Neuron (in vitro differentiated cells): ENCODE measurements at regions not wholly inside any gene's neighbourhood (a gene's known extent, or its start where the extent isn't known, plus 50 kb on each side); places are given as distances from the start of the nearest gene placed in this dataset.

ENCODE experiments used
- H2AFZ ChIP-seq: one replicate; pipeline ENCODE4 v1.6.1; 2013; ENCODE audit warnings: low read depth, mild to moderate bottlenecking, inconsistent platforms, low read length, moderate library complexity
- H3K27me3 ChIP-seq: one replicate; pipeline ENCODE4 v1.6.1; 2013; ENCODE audit warnings: low read length; ENCODE audit not compliant: insufficient read depth
- H3K36me3 ChIP-seq: one replicate; pipeline ENCODE4 v1.6.1; 2013; ENCODE audit warnings: low read length; ENCODE audit not compliant: insufficient read depth
- H3K4me1 ChIP-seq: one replicate; pipeline ENCODE4 v1.6.1; 2013; ENCODE audit warnings: low read length; ENCODE audit not compliant: insufficient read depth
- H3K4me3 ChIP-seq: 2 replicates; pipeline ENCODE4 v1.5.1; 2013; ENCODE audit warnings: mild to moderate bottlenecking, low read length, moderate library complexity
- H3K9me3 ChIP-seq: one replicate; pipeline ENCODE4 v1.6.1; 2013; ENCODE audit warnings: low read length

DNA sequence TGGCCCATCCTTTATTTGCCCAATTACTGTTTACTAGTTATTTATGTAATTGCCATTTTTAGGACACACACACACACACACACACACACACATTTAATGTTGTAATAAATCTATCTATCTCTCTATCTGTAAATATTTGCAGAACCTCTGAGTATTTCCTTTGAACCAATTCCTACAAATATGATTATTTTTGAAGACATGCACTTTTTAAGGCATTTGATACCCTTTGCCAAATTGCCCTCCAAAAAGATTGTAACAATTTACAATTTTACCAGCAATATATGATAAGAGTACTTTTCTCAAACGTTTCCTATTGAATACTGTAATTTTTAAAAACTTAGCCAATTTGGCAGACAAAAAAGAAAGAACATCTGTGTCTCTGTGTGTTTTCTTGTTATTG, 143.8 kb upstream of the FOXF1 start:
- H3K27me3 ChIP-seq = peaks cover 32% of the 10 kb centered on the region

GRCh38 chr16:86367291-86368072, 142.8 kb upstream of the FOXF1 start:
- no peaks in the 10 kb centered on the region for H3K36me3 ChIP-seq
- H3K4me3 ChIP-seq = no peak overlapping the region
- no peaks in the 10 kb centered on the region for H3K9me3 ChIP-seq
- peaks cover 32% of the 10 kb centered on the region for H3K27me3 ChIP-seq
- no peak overlapping the region for H2AFZ ChIP-seq
- peaks cover 4% of the 10 kb centered on the region for H3K4me1 ChIP-seq

More for the DNA sequence above, 143.8 kb upstream of the FOXF1 start:
- H3K4me1 ChIP-seq = peaks cover 4% of the 10 kb centered on the region
- H3K4me3 ChIP-seq = no peak overlapping the region
- no peaks in the 10 kb centered on the region for H3K36me3 ChIP-seq
- no peaks in the 10 kb centered on the region for H3K9me3 ChIP-seq
- no peak overlapping the region for H2AFZ ChIP-seq

DNA sequence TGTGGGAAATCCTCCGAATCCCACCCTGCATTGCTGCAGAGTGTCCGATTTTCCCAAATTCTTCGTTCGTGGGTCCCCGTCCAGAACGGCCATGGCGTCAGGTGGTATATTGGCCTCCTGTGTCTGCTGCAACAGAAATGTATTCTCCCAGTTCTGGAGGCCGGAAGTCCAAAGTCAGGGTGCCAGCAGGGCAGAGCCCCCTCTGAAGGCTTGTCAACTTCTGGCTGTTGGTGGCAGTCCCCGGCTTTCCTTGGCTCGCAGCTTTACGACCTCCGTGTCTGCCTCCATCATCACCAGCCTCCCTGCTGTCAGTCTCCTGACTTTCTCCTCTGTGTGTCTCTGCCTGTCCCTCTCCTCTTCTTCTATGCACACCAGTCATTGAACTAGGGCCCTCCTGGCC, 142.1 kb upstream of the FOXF1 start:
- H3K4me1 ChIP-seq = peaks cover 4% of the 10 kb centered on the region
- H2AFZ ChIP-seq = no peak overlapping the region
- peaks cover 32% of the 10 kb centered on the region for H3K27me3 ChIP-seq
- no peaks in the 10 kb centered on the region for H3K36me3 ChIP-seq
- no peak overlapping the region for H3K4me3 ChIP-seq
- H3K9me3 ChIP-seq = no peaks in the 10 kb centered on the region

GRCh38 chr16:86370062-86370461, 140.3 kb upstream of the FOXF1 start:
- Histone ChIP-seq H2AFZ (no peak overlapping the region), H3K36me3 (no peaks in the 10 kb centered on the region), H3K4me3 (no peak overlapping the region), H3K9me3 (no peaks in the 10 kb centered on the region), H3K27me3 (peaks cover 21% of the 10 kb centered on the region), H3K4me1 (peaks cover 4% of the 10 kb centered on the region)

DNA sequence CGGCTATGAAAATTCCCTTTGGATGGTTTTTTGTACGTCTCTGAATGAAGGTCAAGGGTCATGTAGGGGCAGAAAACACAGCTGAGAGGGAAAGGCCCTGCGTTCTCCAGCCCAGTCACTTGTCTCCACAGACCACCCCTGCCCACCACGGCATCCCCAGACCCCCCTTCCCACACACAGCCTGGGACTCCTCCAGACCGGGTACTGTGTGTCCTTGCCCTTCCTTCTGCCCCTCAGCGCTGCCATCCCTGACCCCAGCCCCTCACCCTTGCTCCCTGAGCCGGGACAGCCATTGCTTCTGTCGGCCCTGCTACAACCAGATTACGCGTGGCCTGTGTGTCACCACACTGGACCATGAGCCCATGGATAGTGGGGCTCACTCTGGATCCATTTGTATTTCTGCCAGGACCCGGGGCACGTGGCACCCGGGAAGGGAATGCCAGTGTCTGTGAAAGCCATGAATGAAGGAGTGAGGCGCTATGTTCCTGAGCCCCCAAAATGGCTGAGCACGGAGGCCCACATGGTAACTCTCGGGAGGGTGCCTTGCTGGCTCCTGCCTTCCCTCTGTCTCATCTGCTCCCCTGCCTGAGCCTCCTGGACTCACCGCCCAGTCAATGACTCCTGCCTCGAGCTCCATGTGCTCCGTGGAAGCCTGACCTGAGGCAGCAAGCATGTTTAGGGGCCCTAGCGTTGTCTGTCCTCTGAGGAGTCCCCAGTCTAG, 139.1 kb upstream of the FOXF1 start:
- Histone ChIP-seq H3K4me3 (no peak overlapping the region), H2AFZ (no peak overlapping the region), H3K36me3 (no peaks in the 10 kb centered on the region), H3K4me1 (peaks cover 4% of the 10 kb centered on the region), H3K9me3 (no peaks in the 10 kb centered on the region), H3K27me3 (peaks cover 12% of the 10 kb centered on the region)

DNA sequence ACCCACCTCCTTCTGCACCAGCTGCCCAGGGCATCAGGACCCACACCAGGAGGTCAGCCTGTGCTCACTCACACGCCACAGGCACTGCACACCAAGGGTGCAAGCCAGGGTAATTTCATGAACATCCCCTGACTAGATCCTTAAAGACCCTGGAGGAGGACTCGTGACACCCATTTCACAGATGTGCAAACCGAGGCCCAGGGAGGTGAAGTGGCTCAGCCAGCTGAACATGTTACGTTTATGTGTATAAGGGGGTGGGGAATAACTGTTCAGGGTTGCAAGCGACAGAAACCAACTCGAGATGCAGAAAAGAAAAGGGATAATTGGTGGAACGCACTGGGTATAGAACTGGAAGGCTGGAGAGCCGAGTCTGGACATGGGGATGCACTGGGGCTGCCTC, 138.1 kb upstream of the FOXF1 start:
- Histone ChIP-seq H3K36me3 (no peaks in the 10 kb centered on the region), H3K27me3 (peaks cover 9% of the 10 kb centered on the region), H3K4me3 (no peak overlapping the region), H3K4me1 (peaks cover 4% of the 10 kb centered on the region), H2AFZ (no peak overlapping the region), H3K9me3 (no peaks in the 10 kb centered on the region)

DNA sequence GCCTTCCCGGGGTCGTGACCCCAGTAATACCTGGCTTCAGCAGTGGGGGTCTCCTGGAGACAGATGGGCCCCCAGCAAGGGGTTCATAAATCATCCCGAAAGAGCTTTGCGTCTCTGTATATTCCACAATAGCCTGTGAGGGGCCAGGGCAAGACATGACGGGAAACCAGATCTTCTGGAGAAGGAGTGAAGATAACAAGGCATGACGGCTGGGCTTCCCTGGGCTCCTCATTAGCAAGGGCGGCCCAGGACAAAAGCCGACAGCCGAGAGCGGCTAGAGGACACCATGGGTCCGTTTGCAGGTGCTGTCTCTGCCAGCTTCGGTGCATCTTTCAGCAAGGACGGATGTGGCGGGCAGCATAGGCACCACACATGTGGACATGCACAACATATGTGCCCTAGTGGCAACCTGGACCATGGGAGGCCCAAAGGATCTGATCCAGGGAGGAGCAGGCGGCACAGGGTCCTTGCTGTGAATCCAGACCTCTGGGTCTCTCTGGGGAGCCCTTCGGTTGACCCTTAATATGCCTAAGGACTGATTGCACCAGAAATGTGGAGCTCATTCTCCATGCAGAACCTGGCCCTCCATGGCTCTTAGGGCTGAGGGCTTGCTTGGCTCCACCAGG, 136.9 kb upstream of the FOXF1 start:
- Histone ChIP-seq H3K9me3 (no peaks in the 10 kb centered on the region), H2AFZ (no peak overlapping the region), H3K4me3 (no peak overlapping the region), H3K27me3 (peaks cover 8% of the 10 kb centered on the region), H3K36me3 (no peaks in the 10 kb centered on the region), H3K4me1 (peaks cover 4% of the 10 kb centered on the region)

DNA sequence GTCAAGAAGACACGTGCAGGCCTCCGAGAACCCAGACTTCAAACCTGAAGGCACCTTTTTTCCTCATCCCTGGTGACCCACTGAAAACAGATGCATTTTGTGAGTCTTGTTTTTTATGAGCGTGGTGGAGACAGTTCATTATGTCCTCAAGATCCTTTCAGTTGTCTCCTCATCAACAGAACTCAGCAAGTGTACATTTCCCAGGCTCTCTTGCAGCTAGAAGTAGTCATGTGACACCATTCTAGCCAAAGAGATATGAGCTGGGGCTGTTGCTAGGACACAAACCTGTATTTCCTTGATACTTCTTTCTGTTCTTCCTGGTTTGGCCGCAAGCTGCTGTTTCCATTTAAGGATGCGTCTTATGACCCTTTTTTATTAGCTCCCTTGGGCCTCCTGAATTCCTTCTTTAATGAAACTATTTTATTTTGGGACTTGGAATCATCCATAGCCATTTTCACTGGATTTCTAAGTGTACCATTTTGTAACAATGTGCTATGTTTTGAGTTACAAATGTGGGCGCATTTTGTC, 135.7 kb upstream of the FOXF1 start:
- Histone ChIP-seq H3K4me1 (peaks cover 4% of the 10 kb centered on the region), H3K4me3 (no peak overlapping the region), H3K9me3 (no peaks in the 10 kb centered on the region), H3K27me3 (peaks cover 16% of the 10 kb centered on the region), H3K36me3 (no peaks in the 10 kb centered on the region), H2AFZ (no peak overlapping the region)

GRCh38 chr16:86375364-86375763, 135.0 kb upstream of the FOXF1 start:
- H3K4me3 ChIP-seq = no peak overlapping the region
- no peaks in the 10 kb centered on the region for H3K36me3 ChIP-seq
- peaks cover 19% of the 10 kb centered on the region for H3K27me3 ChIP-seq

DNA sequence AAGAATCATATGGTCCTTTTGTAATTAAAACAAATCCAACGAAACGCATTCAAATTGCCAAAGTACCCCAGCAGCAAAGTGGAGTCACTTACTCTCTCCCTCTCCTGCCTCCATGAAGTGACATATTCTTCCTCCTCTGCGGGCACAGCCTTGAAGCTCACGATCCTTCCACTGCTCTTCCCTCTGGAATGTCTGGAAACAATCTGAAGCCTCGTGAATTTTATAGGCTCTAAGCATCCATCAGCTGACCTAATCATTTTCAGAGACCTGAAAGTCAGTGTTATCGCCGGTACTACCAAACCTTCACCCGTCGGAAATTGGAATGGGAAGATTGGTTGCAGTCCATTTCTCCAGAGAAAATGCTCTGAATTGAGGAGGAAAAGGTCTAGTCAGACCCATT, 134.5 kb upstream of the FOXF1 start:
- H2AFZ ChIP-seq = no peak overlapping the region
- peaks cover 4% of the 10 kb centered on the region for H3K4me1 ChIP-seq
- H3K27me3 ChIP-seq = peaks cover 19% of the 10 kb centered on the region
- H3K9me3 ChIP-seq = no peaks in the 10 kb centered on the region
- no peaks in the 10 kb centered on the region for H3K36me3 ChIP-seq
- no peak overlapping the region for H3K4me3 ChIP-seq

More at GRCh38 chr16:86375364-86375763, 135.0 kb upstream of the FOXF1 start:
- H3K4me1 ChIP-seq = peaks cover 4% of the 10 kb centered on the region
- no peaks in the 10 kb centered on the region for H3K9me3 ChIP-seq
- H2AFZ ChIP-seq = no peak overlapping the region

DNA sequence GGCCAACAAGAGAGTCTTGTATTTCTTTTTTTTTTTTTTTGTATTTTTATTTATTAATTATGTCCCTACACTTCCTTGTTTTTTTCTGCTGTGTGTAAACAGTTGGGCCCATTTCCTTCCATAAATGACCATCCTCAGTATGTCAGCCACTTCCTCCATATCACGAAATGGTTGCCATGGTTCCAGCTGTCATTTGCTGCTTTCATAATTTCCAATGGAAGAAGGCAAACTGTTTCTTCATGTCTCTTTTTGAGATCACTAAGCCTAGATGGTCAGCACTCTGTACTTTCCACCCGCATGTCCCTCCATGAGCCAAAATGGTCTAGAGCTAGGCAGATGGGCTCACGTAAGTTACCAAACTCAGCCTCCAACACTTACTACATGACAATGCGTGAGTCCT, 133.5 kb upstream of the FOXF1 start:
- Histone ChIP-seq H2AFZ (no peak overlapping the region), H3K36me3 (no peaks in the 10 kb centered on the region), H3K4me3 (no peak overlapping the region), H3K27me3 (peaks cover 23% of the 10 kb centered on the region), H3K9me3 (no peaks in the 10 kb centered on the region), H3K4me1 (no peaks in the 10 kb centered on the region)

DNA sequence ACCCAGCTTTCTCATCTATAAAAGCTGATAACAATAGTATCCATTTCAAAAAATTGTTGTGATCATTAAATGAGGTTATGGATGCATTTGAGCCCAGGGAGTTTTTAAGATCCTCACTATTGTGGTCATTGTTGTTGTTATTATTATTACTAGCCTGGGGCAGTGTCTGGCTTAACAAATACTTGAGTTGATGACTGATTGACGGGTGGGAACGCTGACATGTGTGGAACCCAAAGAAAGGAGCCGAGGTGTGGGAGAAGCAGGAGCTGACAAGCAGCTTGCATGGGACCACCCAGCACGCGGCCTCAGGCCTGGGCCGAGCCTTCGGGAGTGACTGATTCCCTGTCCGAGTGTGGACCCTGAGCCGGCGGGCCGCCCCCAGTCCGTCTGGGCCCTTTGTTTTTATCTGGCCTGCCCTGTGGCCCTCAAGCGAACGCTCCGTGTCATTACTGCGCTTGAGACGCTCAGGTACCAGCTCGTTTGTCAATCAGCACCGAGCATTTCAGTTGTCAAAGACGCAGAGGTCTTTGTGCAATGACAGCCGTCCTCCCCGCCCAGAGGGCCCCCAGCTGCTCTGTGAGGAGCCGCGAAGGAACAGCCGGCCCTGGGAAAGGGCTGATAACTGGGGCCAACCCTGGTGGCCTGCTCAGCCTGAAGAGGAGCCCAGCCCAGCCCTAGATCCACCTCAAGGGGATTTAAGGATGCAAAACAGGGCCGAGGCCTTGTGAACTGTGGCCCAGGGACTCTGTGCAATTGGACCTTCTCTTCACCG, 132.9 kb upstream of the FOXF1 start:
- no peaks in the 10 kb centered on the region for H3K36me3 ChIP-seq
- H3K4me3 ChIP-seq = no peak overlapping the region
- H3K9me3 ChIP-seq = no peaks in the 10 kb centered on the region
- no peak overlapping the region for H2AFZ ChIP-seq
- H3K4me1 ChIP-seq = no peaks in the 10 kb centered on the region
- H3K27me3 ChIP-seq = peaks cover 26% of the 10 kb centered on the region
